ENCODE measurements at regions not wholly inside any gene's neighbourhood (a gene's known extent, or its start where the extent isn't known, plus 50 kb on each side); places are given as distances from the start of the nearest gene placed in this dataset.
"Not testable (repeated sequence)": the region's sequence is repeated elsewhere in the genome, so short reads cannot be mapped to it uniquely, and the experiment has no call there.

- DNase-seq: no peak
Observed at GRCh38 chr6:164345806-164346496, 931.4 kb downstream of the QKI start.

- DNase-seq: no peak
Observed at GRCh38 chr6:164345327-164345726, 930.8 kb downstream of the QKI start.

GRCh38 chr6:164344801-164345291 lies 930.3 kb downstream of the QKI start:
- DNase-seq: no peak

GRCh38 chr6:164339442-164339841 lies 924.9 kb downstream of the QKI start:
- DNase-seq: not testable (repeated sequence)

- DNase-seq: no peak
Observed at GRCh38 chr6:164337925-164338397, 923.4 kb downstream of the QKI start.

GRCh38 chr6:164337024-164337924 lies 922.8 kb downstream of the QKI start:
- DNase-seq: no peak

GRCh38 chr6:164336455-164336854 lies 921.9 kb downstream of the QKI start:
- no peak for DNase-seq

- no peak for DNase-seq
Observed at GRCh38 chr6:164331026-164331425, 916.5 kb downstream of the QKI start.

- no peak for DNase-seq
Observed at GRCh38 chr6:164325168-164325567, 910.6 kb downstream of the QKI start.

GRCh38 chr6:164322533-164322932 lies 908.0 kb downstream of the QKI start:
- DNase-seq: no peak

- DNase-seq: no peak
Observed at GRCh38 chr6:164321297-164321696, 906.8 kb downstream of the QKI start.

- no peak for DNase-seq
Observed at GRCh38 chr6:164315376-164315775, 900.9 kb downstream of the QKI start.

GRCh38 chr6:164308339-164308738 lies 893.8 kb downstream of the QKI start:
- DNase-seq: no peak

GRCh38 chr6:164303102-164303964 lies 888.8 kb downstream of the QKI start:
- no peak for DNase-seq

GRCh38 chr6:164296411-164296810 lies 881.9 kb downstream of the QKI start:
- no peak for DNase-seq

GRCh38 chr6:164294047-164294784 lies 879.7 kb downstream of the QKI start:
- DNase-seq: no peak

GRCh38 chr6:164291224-164291623 lies 876.7 kb downstream of the QKI start:
- no peak for DNase-seq

- DNase-seq: no peak
Observed at GRCh38 chr6:164290101-164290500, 875.6 kb downstream of the QKI start.

- DNase-seq: peak in 1 of 3 experiments; percentile 16
Observed at GRCh38 chr6:164286011-164286410, 871.5 kb downstream of the QKI start.

GRCh38 chr6:164283574-164283973 lies 869.1 kb downstream of the QKI start:
- DNase-seq: no peak

- DNase-seq: no peak
Observed at GRCh38 chr6:164276211-164276610, 861.7 kb downstream of the QKI start.

- DNase-seq: no peak
Observed at GRCh38 chr6:164275773-164276172, 861.3 kb downstream of the QKI start.
